OCI-LY1 (cell line): ENCODE measurements at regions not wholly inside any gene's neighbourhood (a gene's known extent, or its start where the extent isn't known, plus 50 kb on each side); places are given as distances from the start of the nearest gene placed in this dataset.

Source experiments
- H2AFZ ChIP-seq: fragments of 200-600 bp; sonication (generic), shearing (Covaris generic); 2 replicates; pipeline ENCODE4 v1.6.0; 2014; ENCODE audit warnings: antibody characterized with exemption, mild to moderate bottlenecking, low read length
- H3F3A ChIP-seq: fragments of 200-600 bp; sonication (generic), shearing (Covaris generic); 2 replicates; pipeline ENCODE4 v1.6.0; 2014; ENCODE audit warnings: mild to moderate bottlenecking, antibody characterized with exemption, low read length, moderate library complexity; ENCODE audit not compliant: insufficient read depth
- H3K27ac ChIP-seq: fragments of 200-600 bp; sonication (generic); 2 replicates; pipeline ENCODE4 v1.5.1; 2014; ENCODE audit warnings: low read length, mixed run types, mild to moderate bottlenecking, low read depth; ENCODE audit not compliant: poor library complexity, severe bottlenecking
- H3K27me3 ChIP-seq: fragments of 200-600 bp; sonication (generic); 2 replicates; pipeline ENCODE4 v1.6.0; 2014; ENCODE audit warnings: antibody characterized with exemption, mild to moderate bottlenecking, low read length, moderate library complexity; ENCODE audit not compliant: insufficient read depth
- H3K36me3 ChIP-seq: fragments of 200-600 bp; sonication (generic); 2 replicates; pipeline ENCODE4 v1.6.1; 2014; ENCODE audit warnings: mild to moderate bottlenecking, antibody characterized with exemption, low read length, moderate library complexity, mixed read lengths; ENCODE audit not compliant: insufficient read depth
- H3K4me1 ChIP-seq: fragments of 200-600 bp; sonication (generic); 2 replicates; pipeline ENCODE4 v1.5.1; 2014; ENCODE audit warnings: mild to moderate bottlenecking, low read length, moderate library complexity; ENCODE audit not compliant: insufficient read depth, severe bottlenecking
- H3K4me2 ChIP-seq: fragments of 200-600 bp; sonication (generic), shearing (Covaris generic); 2 replicates; pipeline ENCODE4 v1.6.1; 2014; ENCODE audit warnings: low read length
- H3K4me3 ChIP-seq: fragments of 200-600 bp; sonication (generic); 2 replicates; pipeline ENCODE4 v1.5.1; 2014; ENCODE audit warnings: low read length, low read depth, mild to moderate bottlenecking, mixed read lengths; ENCODE audit not compliant: poor library complexity, severe bottlenecking
- H3K79me2 ChIP-seq: fragments of 200-600 bp; shearing (Covaris generic); 2 replicates; pipeline ENCODE4 v1.6.1; 2016; ENCODE audit warnings: mixed run types, low read length, mixed read lengths; ENCODE audit not compliant: insufficient read depth
- H3K9ac ChIP-seq: fragments of 200-600 bp; sonication (generic), shearing (Covaris generic); 2 replicates; pipeline ENCODE4 v1.6.1; 2014; ENCODE audit warnings: mild to moderate bottlenecking, low read length, mixed read lengths
- H3K9me2 ChIP-seq: fragments of 200-600 bp; sonication (generic), shearing (Covaris generic); 2 replicates; pipeline ENCODE4 v1.6.1; 2014; ENCODE audit warnings: low read depth, mild to moderate bottlenecking, low read length, mixed read lengths
- H3K9me3 ChIP-seq: fragments of 200-600 bp; shearing (Covaris generic); 2 replicates; pipeline ENCODE4 v1.6.1; 2014; ENCODE audit warnings: low read length, mixed read lengths
- H4K20me1 ChIP-seq: fragments of 200-600 bp; sonication (generic), shearing (Covaris generic); 2 replicates; pipeline ENCODE4 v1.6.0; 2016; ENCODE audit warnings: mild to moderate bottlenecking, low read length; ENCODE audit not compliant: insufficient read depth
- EZH2 ChIP-seq: fragments of 200-600 bp; sonication (generic), shearing (Covaris generic); IDR thresholded peaks from 2 replicates; pipeline ENCODE4 v1.8.0; 2017; ENCODE audit warnings: borderline replicate concordance, mixed run types, mild to moderate bottlenecking, antibody characterized with exemption, low read length, moderate library complexity, mixed read lengths
- TF ChIP-seq, protein P1 (sequence below): fragments of 200-600 bp; sonication (generic), shearing (Covaris generic); IDR thresholded peaks from 2 replicates; pipeline ENCODE4 v1.5.1; 2017; ENCODE audit warnings: mild to moderate bottlenecking, antibody characterized with exemption, low read length, moderate library complexity, mixed read lengths

DNA sequence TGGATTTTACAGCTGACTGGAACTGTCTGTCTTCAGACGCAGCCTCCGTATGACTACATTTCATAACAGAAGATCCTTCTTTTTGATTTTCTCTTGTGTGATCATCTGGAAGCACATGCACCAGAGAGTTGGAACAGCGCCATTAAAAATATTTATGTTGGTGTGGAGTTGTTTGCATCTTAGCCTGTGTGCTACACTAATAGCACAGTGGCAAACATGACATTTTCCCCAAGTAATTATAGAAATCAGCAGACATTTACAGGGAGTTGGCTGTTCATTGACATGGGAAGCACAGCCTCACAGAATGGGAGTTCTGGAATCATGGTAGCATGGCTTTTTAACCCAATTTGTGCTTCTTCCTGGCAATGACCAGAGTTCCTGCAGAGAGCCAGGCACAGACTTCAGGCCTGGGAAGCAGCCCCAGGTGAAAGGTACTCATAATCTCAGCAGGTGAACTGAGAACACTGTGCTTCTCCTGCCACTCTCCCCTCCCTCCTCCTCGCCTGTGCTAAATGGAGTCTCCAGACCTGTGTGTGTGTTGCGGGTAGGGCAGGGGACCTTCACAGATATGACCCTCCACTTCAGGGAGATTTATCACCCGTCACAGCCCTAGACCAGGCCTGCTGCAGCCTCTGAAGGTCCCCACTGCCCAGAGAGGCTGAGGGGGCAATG lies 82.8 kb upstream of the PLET1 start:
- no peaks in the 10 kb centered on the region for H3K9me2 ChIP-seq
- TF ChIP-seq EZH2 = no peak
- TF ChIP-seq, protein P1, sequence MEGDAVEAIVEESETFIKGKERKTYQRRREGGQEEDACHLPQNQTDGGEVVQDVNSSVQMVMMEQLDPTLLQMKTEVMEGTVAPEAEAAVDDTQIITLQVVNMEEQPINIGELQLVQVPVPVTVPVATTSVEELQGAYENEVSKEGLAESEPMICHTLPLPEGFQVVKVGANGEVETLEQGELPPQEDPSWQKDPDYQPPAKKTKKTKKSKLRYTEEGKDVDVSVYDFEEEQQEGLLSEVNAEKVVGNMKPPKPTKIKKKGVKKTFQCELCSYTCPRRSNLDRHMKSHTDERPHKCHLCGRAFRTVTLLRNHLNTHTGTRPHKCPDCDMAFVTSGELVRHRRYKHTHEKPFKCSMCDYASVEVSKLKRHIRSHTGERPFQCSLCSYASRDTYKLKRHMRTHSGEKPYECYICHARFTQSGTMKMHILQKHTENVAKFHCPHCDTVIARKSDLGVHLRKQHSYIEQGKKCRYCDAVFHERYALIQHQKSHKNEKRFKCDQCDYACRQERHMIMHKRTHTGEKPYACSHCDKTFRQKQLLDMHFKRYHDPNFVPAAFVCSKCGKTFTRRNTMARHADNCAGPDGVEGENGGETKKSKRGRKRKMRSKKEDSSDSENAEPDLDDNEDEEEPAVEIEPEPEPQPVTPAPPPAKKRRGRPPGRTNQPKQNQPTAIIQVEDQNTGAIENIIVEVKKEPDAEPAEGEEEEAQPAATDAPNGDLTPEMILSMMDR = no peak
- H4K20me1 ChIP-seq = no peaks in the 10 kb centered on the region
- no peaks in the 10 kb centered on the region for H3F3A ChIP-seq
- H3K27me3 ChIP-seq = peaks cover 5% of the 10 kb centered on the region; the same call in 1 of the 2 replicates
- no peaks in the 10 kb centered on the region for H3K9me3 ChIP-seq
- no peaks in the 10 kb centered on the region for H3K36me3 ChIP-seq
- H3K9ac ChIP-seq = no peak overlapping the region
- H3K27ac ChIP-seq = no peak overlapping the region
- no peak overlapping the region for H3K4me2 ChIP-seq
- no peaks in the 10 kb centered on the region for H3K79me2 ChIP-seq
- H3K4me1 ChIP-seq = no peaks in the 10 kb centered on the region
- H2AFZ ChIP-seq = no peak overlapping the region
- no peak overlapping the region for H3K4me3 ChIP-seq

DNA sequence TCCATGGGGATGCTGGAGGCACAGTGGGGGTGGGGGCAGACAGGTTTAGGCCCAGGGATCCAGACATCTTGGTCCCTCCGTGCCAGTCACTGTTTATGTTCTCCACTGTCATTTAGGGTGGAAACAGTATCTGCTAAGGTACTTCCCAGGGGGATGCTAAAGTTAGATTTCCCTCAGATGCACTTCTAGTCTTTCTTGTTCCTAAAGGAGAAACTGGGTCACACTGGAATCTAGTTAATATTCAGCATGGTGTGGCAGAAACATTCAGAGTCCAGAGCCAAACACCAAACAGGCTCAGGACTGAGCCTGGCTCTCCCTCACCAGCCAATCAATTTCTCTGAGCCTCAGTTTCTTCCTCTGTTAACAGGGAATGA lies 83.4 kb upstream of the PLET1 start:
- TF ChIP-seq EZH2 = no peak
- TF ChIP-seq, protein P1 = no peak
- H3K27me3 ChIP-seq = peaks cover 5% of the 10 kb centered on the region; the same call in 1 of the 2 replicates
- no peak overlapping the region for H3K27ac ChIP-seq
- H3K9me3 ChIP-seq = no peaks in the 10 kb centered on the region
- H3F3A ChIP-seq = no peaks in the 10 kb centered on the region
- no peaks in the 10 kb centered on the region for H3K79me2 ChIP-seq
- H3K4me1 ChIP-seq = no peaks in the 10 kb centered on the region
- no peaks in the 10 kb centered on the region for H3K9me2 ChIP-seq
- H3K36me3 ChIP-seq = no peaks in the 10 kb centered on the region
- no peak overlapping the region for H3K4me2 ChIP-seq
- no peak overlapping the region for H3K4me3 ChIP-seq
- no peaks in the 10 kb centered on the region for H4K20me1 ChIP-seq
- no peak overlapping the region for H3K9ac ChIP-seq
- H2AFZ ChIP-seq = no peak overlapping the region

DNA sequence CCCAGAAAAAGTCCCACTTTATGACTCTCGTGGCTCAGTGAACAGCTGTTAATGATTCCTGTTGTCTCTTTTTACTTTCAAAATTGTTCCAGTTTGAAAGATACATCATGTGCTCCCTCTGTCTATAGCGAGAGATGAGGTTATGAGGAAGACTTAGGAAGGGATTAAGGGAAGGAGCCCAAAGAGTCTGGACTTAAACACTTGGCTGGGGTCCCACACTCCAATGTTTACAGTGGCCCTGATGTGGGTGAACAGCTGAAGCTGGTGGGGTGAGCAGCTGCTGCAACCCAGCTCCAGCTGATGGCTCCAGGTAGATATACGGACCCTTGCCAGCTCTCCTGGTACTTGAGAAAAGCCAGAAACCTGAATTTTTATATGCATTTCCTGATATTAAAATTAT lies 84.5 kb upstream of the PLET1 start:
- Histone ChIP-seq H2AFZ (no peak overlapping the region), H3K79me2 (no peaks in the 10 kb centered on the region), H3F3A (no peaks in the 10 kb centered on the region), H3K9me3 (no peaks in the 10 kb centered on the region), H3K9ac (no peak overlapping the region), H4K20me1 (no peaks in the 10 kb centered on the region), H3K36me3 (no peaks in the 10 kb centered on the region), H3K4me1 (no peaks in the 10 kb centered on the region), H3K27ac (no peak overlapping the region), H3K4me2 (no peak overlapping the region), H3K27me3 (peaks cover 5% of the 10 kb centered on the region; the same call in 1 of the 2 replicates), H3K9me2 (no peaks in the 10 kb centered on the region), H3K4me3 (no peak overlapping the region)
- TF ChIP-seq, protein P1 = no peak
- no peak for TF ChIP-seq EZH2
